ENCODE measurements at regions not wholly inside any gene's neighbourhood (a gene's known extent, or its start where the extent isn't known, plus 50 kb on each side); places are given as distances from the start of the nearest gene placed in this dataset.

DNA sequence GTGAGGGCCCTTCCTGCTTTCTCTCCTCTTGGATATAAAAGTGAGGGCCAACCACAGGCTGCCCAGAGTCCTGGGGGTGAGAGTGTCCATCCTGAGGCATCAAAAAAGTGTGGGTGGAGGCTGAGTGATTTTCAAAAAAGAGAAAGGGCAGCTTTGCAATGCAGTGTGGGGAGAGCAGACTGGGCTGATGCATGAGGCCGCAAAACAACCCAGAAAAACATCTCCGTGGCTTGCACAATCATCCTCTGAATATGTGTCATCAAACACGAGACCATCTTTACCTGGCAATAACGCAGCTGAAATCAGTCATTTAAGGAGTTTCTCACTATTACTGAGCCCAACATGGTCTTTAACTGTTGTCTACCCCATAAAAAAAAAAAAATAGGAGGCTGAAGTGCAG lies 191.2 kb upstream of the SOX4 start:
- Histone ChIP-seq H3K4me3 (no peak overlapping the region), H3K27me3 (no peaks in the 10 kb centered on the region), H3K27ac (no peak overlapping the region), H3K36me3 (no peaks in the 10 kb centered on the region), H3K9me3 (no peaks in the 10 kb centered on the region), H3K4me1 (no peaks in the 10 kb centered on the region)
- TF ChIP-seq CTCF (IDR thresholded peaks at IDR 0.05) (no peak), POLR2A (IDR thresholded peaks at IDR 0.05) (no peak)
- DNase-seq: no peak

- Histone ChIP-seq H3K36me3 (no peaks in the 10 kb centered on the region), H3K9me3 (no peaks in the 10 kb centered on the region), H3K4me1 (no peaks in the 10 kb centered on the region), H3K27ac (no peak overlapping the region), H3K27me3 (no peaks in the 10 kb centered on the region), H3K4me3 (no peak overlapping the region)
- no peak for TF ChIP-seq POLR2A (IDR thresholded peaks at IDR 0.05)
- TF ChIP-seq CTCF (IDR thresholded peaks at IDR 0.05): no peak
- DNase-seq: no peak
Observed at GRCh38 chr6:21404577-21404976, 189.0 kb upstream of the SOX4 start.

- Histone ChIP-seq H3K4me3 (no peak overlapping the region), H3K4me1 (no peaks in the 10 kb centered on the region), H3K27ac (no peak overlapping the region), H3K36me3 (no peaks in the 10 kb centered on the region), H3K9me3 (no peaks in the 10 kb centered on the region), H3K27me3 (no peaks in the 10 kb centered on the region)
- no peak for DNase-seq
- TF ChIP-seq POLR2A (IDR thresholded peaks at IDR 0.05) (no peak), CTCF (IDR thresholded peaks at IDR 0.05) (no peak)
Observed at GRCh38 chr6:21406316-21406715, 187.2 kb upstream of the SOX4 start.

- Histone ChIP-seq H3K27ac (no peak overlapping the region), H3K36me3 (no peaks in the 10 kb centered on the region), H3K9me3 (no peaks in the 10 kb centered on the region), H3K4me1 (no peaks in the 10 kb centered on the region), H3K4me3 (no peak overlapping the region), H3K27me3 (no peaks in the 10 kb centered on the region)
- no peak for TF ChIP-seq POLR2A (IDR thresholded peaks at IDR 0.05)
- no peak for TF ChIP-seq CTCF (IDR thresholded peaks at IDR 0.05)
- DNase-seq: no peak
Observed at GRCh38 chr6:21409231-21409630, 184.3 kb upstream of the SOX4 start.

GRCh38 chr6:21413428-21413827 lies 180.1 kb upstream of the SOX4 start:
- Histone ChIP-seq H3K27ac (no peak overlapping the region), H3K4me1 (no peaks in the 10 kb centered on the region), H3K36me3 (no peaks in the 10 kb centered on the region), H3K27me3 (no peaks in the 10 kb centered on the region), H3K9me3 (no peaks in the 10 kb centered on the region), H3K4me3 (no peak overlapping the region)
- TF ChIP-seq CTCF (IDR thresholded peaks at IDR 0.05): no peak
- DNase-seq: no peak

GRCh38 chr6:21414065-21414464 lies 179.5 kb upstream of the SOX4 start:
- H3K4me1 ChIP-seq: no peaks in the 10 kb centered on the region
- H3K9me3 ChIP-seq: no peaks in the 10 kb centered on the region
- no peaks in the 10 kb centered on the region for H3K36me3 ChIP-seq
- H3K27me3 ChIP-seq: no peaks in the 10 kb centered on the region
- H3K4me3 ChIP-seq: no peak overlapping the region
- TF ChIP-seq POLR2A (IDR thresholded peaks at IDR 0.05) (no peak), CTCF (IDR thresholded peaks at IDR 0.05) (no peak)
- no peak for DNase-seq
- no peak overlapping the region for H3K27ac ChIP-seq

All from Peyer's patch (tissue), 4 donors.